OCI-LY1 (cell line): ENCODE measurements at regions not wholly inside any gene's neighbourhood (a gene's known extent, or its start where the extent isn't known, plus 50 kb on each side); places are given as distances from the start of the nearest gene placed in this dataset.

Experiments
- H2AFZ ChIP-seq: fragments of 200-600 bp; sonication (generic), shearing (Covaris generic); 2 replicates; pipeline ENCODE4 v1.6.0; 2014; ENCODE audit warnings: antibody characterized with exemption, mild to moderate bottlenecking, low read length
- H3F3A ChIP-seq: fragments of 200-600 bp; sonication (generic), shearing (Covaris generic); 2 replicates; pipeline ENCODE4 v1.6.0; 2014; ENCODE audit warnings: mild to moderate bottlenecking, antibody characterized with exemption, low read length, moderate library complexity; ENCODE audit not compliant: insufficient read depth
- H3K27ac ChIP-seq: fragments of 200-600 bp; sonication (generic); 2 replicates; pipeline ENCODE4 v1.5.1; 2014; ENCODE audit warnings: low read length, mixed run types, mild to moderate bottlenecking, low read depth; ENCODE audit not compliant: poor library complexity, severe bottlenecking
- H3K27me3 ChIP-seq: fragments of 200-600 bp; sonication (generic); 2 replicates; pipeline ENCODE4 v1.6.0; 2014; ENCODE audit warnings: antibody characterized with exemption, mild to moderate bottlenecking, low read length, moderate library complexity; ENCODE audit not compliant: insufficient read depth
- H3K36me3 ChIP-seq: fragments of 200-600 bp; sonication (generic); 2 replicates; pipeline ENCODE4 v1.6.1; 2014; ENCODE audit warnings: mild to moderate bottlenecking, antibody characterized with exemption, low read length, moderate library complexity, mixed read lengths; ENCODE audit not compliant: insufficient read depth
- H3K4me1 ChIP-seq: fragments of 200-600 bp; sonication (generic); 2 replicates; pipeline ENCODE4 v1.5.1; 2014; ENCODE audit warnings: mild to moderate bottlenecking, low read length, moderate library complexity; ENCODE audit not compliant: insufficient read depth, severe bottlenecking
- H3K4me2 ChIP-seq: fragments of 200-600 bp; sonication (generic), shearing (Covaris generic); 2 replicates; pipeline ENCODE4 v1.6.1; 2014; ENCODE audit warnings: low read length
- H3K4me3 ChIP-seq: fragments of 200-600 bp; sonication (generic); 2 replicates; pipeline ENCODE4 v1.5.1; 2014; ENCODE audit warnings: low read length, low read depth, mild to moderate bottlenecking, mixed read lengths; ENCODE audit not compliant: poor library complexity, severe bottlenecking
- H3K79me2 ChIP-seq: fragments of 200-600 bp; shearing (Covaris generic); 2 replicates; pipeline ENCODE4 v1.6.1; 2016; ENCODE audit warnings: mixed run types, low read length, mixed read lengths; ENCODE audit not compliant: insufficient read depth
- H3K9ac ChIP-seq: fragments of 200-600 bp; sonication (generic), shearing (Covaris generic); 2 replicates; pipeline ENCODE4 v1.6.1; 2014; ENCODE audit warnings: mild to moderate bottlenecking, low read length, mixed read lengths
- H3K9me2 ChIP-seq: fragments of 200-600 bp; sonication (generic), shearing (Covaris generic); 2 replicates; pipeline ENCODE4 v1.6.1; 2014; ENCODE audit warnings: low read depth, mild to moderate bottlenecking, low read length, mixed read lengths
- H3K9me3 ChIP-seq: fragments of 200-600 bp; shearing (Covaris generic); 2 replicates; pipeline ENCODE4 v1.6.1; 2014; ENCODE audit warnings: low read length, mixed read lengths
- H4K20me1 ChIP-seq: fragments of 200-600 bp; sonication (generic), shearing (Covaris generic); 2 replicates; pipeline ENCODE4 v1.6.0; 2016; ENCODE audit warnings: mild to moderate bottlenecking, low read length; ENCODE audit not compliant: insufficient read depth
- EZH2 ChIP-seq: fragments of 200-600 bp; sonication (generic), shearing (Covaris generic); IDR thresholded peaks from 2 replicates; pipeline ENCODE4 v1.8.0; 2017; ENCODE audit warnings: borderline replicate concordance, mixed run types, mild to moderate bottlenecking, antibody characterized with exemption, low read length, moderate library complexity, mixed read lengths
- TF ChIP-seq, protein P1 (sequence below): fragments of 200-600 bp; sonication (generic), shearing (Covaris generic); IDR thresholded peaks from 2 replicates; pipeline ENCODE4 v1.5.1; 2017; ENCODE audit warnings: mild to moderate bottlenecking, antibody characterized with exemption, low read length, moderate library complexity, mixed read lengths

DNA sequence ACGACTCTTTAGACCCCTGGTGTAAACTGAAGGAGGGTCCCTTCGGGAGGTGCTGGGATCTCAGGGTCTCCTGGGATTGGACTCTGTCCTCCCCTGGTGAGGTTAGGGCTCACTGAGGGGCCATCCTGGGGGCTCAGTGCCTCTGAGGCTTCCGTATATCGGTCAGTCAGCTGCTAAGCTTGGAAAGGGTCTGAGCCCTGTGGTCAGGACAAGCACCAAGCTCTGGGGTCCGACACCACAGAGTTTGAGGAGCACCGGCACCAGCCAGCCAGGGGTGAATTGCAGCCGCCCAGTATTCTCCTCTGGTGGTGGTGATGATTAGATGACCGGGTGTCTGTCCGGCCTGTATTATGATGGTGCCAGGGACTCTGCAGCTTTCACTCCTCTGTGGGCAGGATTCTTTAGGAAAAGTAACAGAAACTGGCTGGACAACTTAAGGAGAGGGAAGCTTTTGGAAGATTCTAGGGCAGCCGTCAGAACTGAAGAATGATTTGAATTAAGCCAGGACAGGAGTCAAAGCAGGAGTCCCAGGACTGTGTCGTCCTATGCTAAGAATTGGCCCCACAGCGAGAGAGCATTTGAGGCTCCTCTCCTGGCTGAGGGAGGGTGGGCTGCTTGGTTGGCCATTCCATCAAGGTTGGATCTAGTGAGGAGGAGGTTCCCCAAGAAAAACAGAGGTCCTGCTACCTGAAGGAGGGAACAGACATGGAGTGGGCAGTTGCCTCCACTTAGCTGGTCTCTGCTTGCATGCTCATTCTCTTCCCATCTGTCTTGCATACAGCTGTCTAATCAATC, 158.6 kb upstream of the HS6ST1 start:
- Histone ChIP-seq H3K9me3 (no peaks in the 10 kb centered on the region), H2AFZ (no peak overlapping the region), H4K20me1 (no peaks in the 10 kb centered on the region), H3K9ac (no peak overlapping the region), H3K27ac (no peak overlapping the region), H3F3A (no peaks in the 10 kb centered on the region), H3K36me3 (no peaks in the 10 kb centered on the region), H3K4me3 (no peak overlapping the region), H3K27me3 (no peaks in the 10 kb centered on the region), H3K4me2 (no peak overlapping the region), H3K4me1 (no peaks in the 10 kb centered on the region), H3K9me2 (no peaks in the 10 kb centered on the region), H3K79me2 (no peaks in the 10 kb centered on the region)
- TF ChIP-seq EZH2, result no peak
- TF ChIP-seq, protein P1, sequence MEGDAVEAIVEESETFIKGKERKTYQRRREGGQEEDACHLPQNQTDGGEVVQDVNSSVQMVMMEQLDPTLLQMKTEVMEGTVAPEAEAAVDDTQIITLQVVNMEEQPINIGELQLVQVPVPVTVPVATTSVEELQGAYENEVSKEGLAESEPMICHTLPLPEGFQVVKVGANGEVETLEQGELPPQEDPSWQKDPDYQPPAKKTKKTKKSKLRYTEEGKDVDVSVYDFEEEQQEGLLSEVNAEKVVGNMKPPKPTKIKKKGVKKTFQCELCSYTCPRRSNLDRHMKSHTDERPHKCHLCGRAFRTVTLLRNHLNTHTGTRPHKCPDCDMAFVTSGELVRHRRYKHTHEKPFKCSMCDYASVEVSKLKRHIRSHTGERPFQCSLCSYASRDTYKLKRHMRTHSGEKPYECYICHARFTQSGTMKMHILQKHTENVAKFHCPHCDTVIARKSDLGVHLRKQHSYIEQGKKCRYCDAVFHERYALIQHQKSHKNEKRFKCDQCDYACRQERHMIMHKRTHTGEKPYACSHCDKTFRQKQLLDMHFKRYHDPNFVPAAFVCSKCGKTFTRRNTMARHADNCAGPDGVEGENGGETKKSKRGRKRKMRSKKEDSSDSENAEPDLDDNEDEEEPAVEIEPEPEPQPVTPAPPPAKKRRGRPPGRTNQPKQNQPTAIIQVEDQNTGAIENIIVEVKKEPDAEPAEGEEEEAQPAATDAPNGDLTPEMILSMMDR, result no peak

DNA sequence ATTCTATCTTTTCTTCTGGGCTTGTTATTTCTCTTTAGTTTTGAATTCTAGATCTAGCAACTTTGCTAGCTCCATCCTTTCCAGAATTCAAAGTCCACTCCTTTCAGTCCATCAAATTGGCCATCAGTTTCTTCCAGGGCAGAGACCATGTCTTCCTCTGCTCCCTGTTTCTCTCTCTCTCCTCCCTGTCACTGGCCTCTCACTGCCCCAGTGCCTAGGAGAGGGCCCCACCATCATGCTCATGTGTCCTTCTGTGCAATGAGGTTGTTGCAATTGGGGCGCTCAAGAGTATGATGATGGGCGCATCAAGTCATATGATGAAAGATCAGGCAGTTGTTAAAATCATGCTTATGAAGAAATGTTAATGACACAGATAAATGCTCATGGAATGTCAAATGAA, 159.2 kb upstream of the HS6ST1 start:
- Histone ChIP-seq H2AFZ (no peak overlapping the region), H3F3A (no peaks in the 10 kb centered on the region), H4K20me1 (no peaks in the 10 kb centered on the region), H3K27ac (no peak overlapping the region), H3K9me2 (no peaks in the 10 kb centered on the region), H3K4me3 (no peak overlapping the region), H3K4me1 (no peaks in the 10 kb centered on the region), H3K79me2 (no peaks in the 10 kb centered on the region), H3K27me3 (no peaks in the 10 kb centered on the region), H3K4me2 (no peak overlapping the region), H3K36me3 (no peaks in the 10 kb centered on the region), H3K9me3 (no peaks in the 10 kb centered on the region), H3K9ac (no peak overlapping the region)
- TF ChIP-seq, protein P1, result no peak
- TF ChIP-seq EZH2, result no peak

DNA sequence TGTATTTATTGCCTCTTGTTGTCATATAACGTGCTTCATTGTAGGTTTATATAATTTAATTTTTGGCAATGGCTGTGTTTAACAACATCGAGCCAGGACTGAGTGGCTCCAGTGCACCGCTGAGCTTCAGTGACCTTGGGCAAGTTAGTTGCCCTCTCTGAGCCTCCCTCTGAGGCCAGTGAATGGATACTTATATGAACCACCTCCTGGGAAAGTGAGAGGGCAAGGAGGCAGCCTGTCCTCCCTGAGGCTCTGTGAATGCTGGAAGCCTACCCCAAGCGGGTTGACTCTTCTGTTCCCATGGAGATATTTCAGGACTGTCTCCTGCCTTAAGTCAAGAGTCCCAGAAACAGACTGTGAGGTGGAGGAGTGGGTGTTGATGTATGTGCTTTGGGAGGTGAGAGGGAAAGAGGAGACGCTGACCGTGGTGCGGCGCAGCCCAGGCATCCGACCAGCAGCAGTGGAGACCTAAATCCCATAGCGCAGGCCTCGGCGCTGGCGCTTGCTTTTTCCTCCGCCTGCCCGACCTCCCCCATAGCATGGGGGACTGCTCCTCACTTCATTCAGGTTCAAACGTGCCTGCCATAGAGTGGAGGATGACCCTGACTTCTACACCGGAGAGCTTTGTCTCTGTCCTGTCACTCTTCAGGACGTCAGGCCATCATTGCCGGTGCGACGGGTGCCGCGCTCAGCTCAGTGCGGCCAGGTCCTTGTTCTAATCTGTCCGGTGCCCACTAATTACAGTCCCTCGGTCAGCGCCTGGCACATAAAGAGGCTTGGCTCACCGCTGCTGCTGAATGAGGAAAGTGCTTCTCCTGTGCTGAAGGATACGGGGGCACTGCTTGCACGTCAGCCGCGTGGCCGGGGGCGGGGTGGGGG, 167.3 kb upstream of the HS6ST1 start:
- Histone ChIP-seq H3K9me3 (no peaks in the 10 kb centered on the region), H3K27me3 (no peaks in the 10 kb centered on the region), H2AFZ (no peak overlapping the region), H3K9me2 (no peaks in the 10 kb centered on the region), H3K4me2 (no peak overlapping the region), H3K9ac (no peak overlapping the region), H3F3A (no peaks in the 10 kb centered on the region), H3K4me3 (no peak overlapping the region), H3K36me3 (no peaks in the 10 kb centered on the region), H3K4me1 (no peaks in the 10 kb centered on the region), H4K20me1 (no peaks in the 10 kb centered on the region), H3K79me2 (no peaks in the 10 kb centered on the region), H3K27ac (no peak overlapping the region)
- TF ChIP-seq, protein P1, result no peak
- TF ChIP-seq EZH2, result no peak
